Left ventricle myocardium superior (tissue), 1 donor: ENCODE measurements at regions not wholly inside any gene's neighbourhood (a gene's known extent, or its start where the extent isn't known, plus 50 kb on each side); places are given as distances from the start of the nearest gene placed in this dataset.
"Not testable (repeated sequence)": the region's sequence is repeated elsewhere in the genome, so short reads cannot be mapped to it uniquely, and the experiment has no call there.

ENCODE experiments used
- ATAC-seq: fragments of 200-7000 bp; cut with Tn5 transposase; one replicate; pipeline ENCODE4 v1.9.1; 2020; ENCODE audit warnings: mild to moderate bottlenecking, moderate library complexity
- DNase-seq: peaks from one replicate; pipeline ENCODE4 v3.0.0-alpha.2; 2020
- intact Hi-C: fragments of 100-400 bp; cut with micrococcal nuclease; formaldehyde crosslinking; loops from one replicate; pipeline ENCODE4 v1.11.0; 2022
- donor health status: DM: no; HTN: yes; CAD: no; lungs with severe emphysema.

DNA sequence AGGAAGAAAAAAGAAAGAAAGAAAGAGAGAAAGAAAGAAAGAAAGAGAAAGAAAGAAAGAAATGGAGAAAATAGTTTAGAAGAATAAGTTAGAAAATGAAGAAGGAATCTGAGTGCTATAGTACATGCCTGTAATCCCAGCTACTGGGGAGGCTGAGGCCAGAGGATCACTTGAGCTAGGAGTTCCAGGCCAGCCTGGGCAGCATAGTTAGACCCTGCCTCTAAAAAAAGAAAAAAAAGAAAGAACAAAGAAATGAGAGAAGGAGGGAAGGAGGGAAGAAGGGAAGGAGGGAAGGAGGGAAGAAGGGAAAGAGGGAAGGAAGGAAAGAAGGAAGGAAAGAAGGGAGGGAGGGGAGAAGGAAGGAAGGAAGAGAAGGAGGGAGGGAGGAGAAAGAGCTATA is 1339.8 kb downstream of the OLFM4 start:
- ATAC-seq (no peak), DNase-seq (no peak)
- intact Hi-C loops, result no loop called here

GRCh38 chr13:54373211-54373610 is 1344.6 kb downstream of the OLFM4 start:
- intact Hi-C loops, result no loop called here
- ATAC-seq (no peak), DNase-seq (no peak)

DNA sequence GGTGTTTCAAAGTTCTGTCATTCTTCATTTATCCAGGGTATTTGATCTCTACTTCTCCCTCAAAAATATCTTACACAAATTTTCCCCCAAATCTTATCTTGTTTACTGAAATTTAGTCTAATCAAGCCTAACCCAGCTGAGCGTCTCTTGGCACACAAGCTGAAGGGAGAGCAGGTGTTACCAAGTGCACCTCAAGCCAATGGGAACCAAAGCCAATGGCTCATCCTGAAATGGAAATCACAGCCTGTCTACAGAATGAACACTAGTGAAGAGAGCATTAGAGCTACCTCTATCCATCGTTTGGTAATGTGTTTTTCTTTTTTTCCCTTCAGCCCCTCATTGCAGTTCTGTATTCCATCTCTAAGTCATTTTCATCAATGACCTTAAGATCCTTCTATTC is 1350.8 kb downstream of the OLFM4 start:
- intact Hi-C loops, result no loop called here

DNA sequence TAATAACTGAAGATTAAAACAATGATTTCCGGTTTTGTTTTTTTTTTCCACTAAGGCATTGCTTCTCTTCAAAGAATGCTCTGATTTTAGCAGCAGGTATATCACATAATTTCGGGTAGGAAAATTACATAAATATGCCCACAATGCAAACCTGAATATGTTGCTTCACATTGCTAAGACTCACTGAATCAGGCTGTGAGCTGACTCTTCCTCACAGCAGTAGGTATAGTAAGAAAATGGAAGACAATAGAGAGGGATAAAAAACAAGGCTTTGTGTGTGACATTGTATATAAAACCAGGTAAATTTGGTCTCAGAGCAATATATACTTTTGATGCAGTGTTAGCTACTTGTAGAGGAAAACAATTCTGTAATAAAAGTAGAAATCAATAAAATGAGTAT is 1355.0 kb downstream of the OLFM4 start:
- intact Hi-C loops, result no loop called here
- ATAC-seq, result no peak

More for the DNA sequence above, 1350.8 kb downstream of the OLFM4 start:
- ATAC-seq (no peak), DNase-seq (no peak)

GRCh38 chr13:54387625-54388024 is 1359.0 kb downstream of the OLFM4 start:
- ATAC-seq (no peak), DNase-seq (no peak)
- intact Hi-C loops, result no loop called here

More for the DNA sequence above, 1355.0 kb downstream of the OLFM4 start:
- no peak for DNase-seq

DNA sequence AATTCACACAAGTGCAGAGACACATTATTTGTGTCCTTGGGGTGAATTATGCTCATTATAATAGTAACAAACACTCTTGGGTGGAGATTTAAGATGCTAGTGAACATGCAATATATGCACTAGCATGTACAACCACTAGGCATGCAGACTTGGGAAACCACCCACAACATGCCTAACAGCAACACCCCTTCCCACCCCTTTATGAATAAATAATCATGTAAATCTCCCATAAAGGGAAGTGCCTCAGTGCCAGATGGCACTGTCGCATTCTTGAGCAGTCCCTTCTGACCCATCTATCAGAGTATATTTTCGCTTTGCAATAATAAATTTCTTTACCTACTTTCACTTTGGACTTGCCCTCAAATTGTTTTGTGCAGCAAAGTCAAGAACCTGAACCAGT is 1362.2 kb downstream of the OLFM4 start:
- intact Hi-C loops, result no loop called here
- ATAC-seq (no peak), DNase-seq (no peak)

DNA sequence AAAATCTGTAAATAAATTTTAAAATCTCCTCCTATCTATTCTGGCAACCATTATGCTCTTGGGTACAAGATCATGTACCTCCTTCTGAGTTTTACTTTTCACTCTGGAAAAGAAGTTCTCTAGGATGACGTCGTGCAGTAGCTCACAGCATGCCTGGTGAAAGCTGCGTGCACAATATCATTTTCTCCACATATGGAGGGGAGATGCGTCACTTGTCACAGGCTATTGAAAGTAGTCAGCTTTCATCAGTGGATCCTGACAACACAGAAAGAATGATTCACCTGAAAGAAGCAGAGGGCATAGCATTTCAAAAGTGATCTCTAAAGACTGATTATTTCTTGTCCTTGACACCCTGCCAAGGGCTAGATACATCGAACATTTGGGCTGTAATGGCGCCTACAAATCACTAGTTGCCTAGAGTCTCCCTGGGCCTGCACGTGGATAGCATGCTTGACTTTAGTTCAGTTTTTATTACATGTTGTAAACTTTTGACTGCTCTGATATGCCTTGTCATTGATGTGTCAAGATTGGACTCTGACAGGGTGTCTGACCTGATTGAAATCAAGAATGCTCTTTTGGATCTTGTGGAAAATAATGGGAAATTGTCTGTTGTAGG is 1365.6 kb downstream of the OLFM4 start:
- intact Hi-C loops, result no loop called here
- no peak for DNase-seq
- no peak for ATAC-seq

DNA sequence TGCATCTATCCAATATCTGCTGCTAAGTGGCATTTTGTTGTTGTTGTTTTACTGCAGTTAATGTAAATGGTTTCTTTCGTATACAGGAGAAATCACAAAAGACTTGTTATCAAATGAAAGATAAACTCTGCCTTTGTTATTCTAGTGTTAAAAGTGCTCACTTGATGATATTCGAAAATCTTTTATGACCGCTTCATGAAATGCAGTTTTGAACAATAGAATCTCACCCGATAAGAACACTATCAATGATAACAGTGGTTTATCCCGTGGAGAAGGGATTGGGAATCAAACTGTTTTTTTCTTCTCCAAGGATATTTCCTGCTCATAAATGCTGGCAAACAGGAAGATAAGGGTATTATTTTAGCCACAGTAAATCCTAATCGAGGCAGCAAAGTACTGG is 1366.3 kb downstream of the OLFM4 start:
- intact Hi-C loops, result no loop called here
- ATAC-seq, result no peak
- DNase-seq, result no peak

DNA sequence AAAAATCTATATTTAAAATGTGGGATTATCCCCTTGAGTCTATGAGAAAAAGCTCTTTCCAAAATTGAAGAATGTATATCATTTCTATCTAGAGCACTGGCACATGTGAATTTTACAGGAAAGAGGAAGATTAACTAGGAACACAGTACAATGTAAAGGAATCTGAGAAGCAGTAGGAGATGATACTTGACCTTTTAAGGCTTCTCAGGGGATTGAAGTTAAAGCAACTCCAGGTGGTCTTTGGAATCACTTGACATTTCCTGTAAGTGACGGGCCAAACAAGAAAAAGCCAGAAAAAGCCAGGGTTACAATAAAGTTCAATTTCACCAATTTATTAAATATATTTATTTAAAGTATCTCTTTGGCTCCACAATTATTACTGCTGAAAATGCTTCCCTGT is 1373.9 kb downstream of the OLFM4 start:
- no peak for ATAC-seq
- no peak for DNase-seq
- intact Hi-C loops, result no loop called here

- DNase-seq (no peak), ATAC-seq (no peak)
- intact Hi-C loops, result no loop called here
Measured at GRCh38 chr13:54415753-54416366, 1387.2 kb downstream of the OLFM4 start.

- intact Hi-C loops, result not testable (repeated sequence)
Measured at GRCh38 chr13:54422946-54423345, 1394.3 kb downstream of the OLFM4 start.

DNA sequence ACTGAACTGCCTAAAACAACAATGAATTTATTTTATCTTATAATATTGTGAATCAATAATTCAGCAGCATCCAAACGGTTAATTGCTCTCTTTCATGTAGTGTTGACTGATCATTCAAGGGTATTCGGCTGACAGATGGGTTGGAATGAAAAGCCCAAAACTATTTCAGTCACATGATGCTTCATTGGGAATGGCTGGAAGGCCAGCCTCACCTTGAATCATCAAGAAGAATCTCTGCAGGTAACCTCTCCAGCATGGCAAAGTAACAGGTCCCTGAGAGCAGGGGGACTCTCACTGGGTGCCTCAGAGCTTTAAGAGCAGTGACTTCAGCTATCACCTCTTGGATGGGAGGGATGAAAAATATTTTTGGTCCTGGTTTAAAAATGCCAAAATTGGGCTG is 1395.7 kb downstream of the OLFM4 start:
- DNase-seq (no peak), ATAC-seq (no peak)
- intact Hi-C loops, result no loop called here

More at GRCh38 chr13:54422946-54423345, 1394.3 kb downstream of the OLFM4 start:
- not testable (repeated sequence) for ATAC-seq, DNase-seq

DNA sequence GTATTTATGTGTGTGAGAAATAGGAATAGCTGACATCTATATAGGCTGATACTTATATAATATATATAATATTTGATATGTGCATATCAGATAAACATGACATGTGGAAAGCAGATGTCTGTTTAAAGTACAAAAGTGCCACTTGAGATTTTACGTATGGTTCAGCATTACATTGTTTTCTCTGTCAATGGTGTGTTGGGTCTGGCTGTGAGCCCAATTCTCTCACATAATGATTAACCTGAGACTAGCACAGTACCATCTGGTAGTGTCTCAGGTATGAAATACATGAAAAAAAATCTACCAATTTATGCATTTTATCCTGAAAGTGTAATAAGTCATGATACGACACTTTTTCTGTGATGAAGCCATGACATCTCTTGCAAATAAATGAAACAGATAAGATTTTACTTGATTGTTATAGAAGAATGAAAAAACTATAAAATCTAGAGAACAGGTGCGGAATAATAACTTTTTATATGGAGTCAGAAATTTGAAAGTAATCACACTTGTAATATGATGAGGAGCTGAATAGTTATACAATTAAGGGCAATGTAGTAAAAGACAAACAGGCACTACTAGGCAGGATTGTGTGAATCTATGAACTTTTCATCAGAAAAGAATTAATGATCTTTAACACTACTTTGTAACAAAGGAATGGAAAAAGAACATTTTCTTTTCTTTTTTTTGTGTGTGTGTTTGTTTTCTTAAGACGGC is 1405.0 kb downstream of the OLFM4 start:
- ATAC-seq (no peak), DNase-seq (no peak)
- intact Hi-C loops, result no loop called here

- intact Hi-C loops, DNase-seq, ATAC-seq: not testable (repeated sequence)
Measured at GRCh38 chr13:54440853-54441400, 1412.3 kb downstream of the OLFM4 start.

- no peak for ATAC-seq
- intact Hi-C loops, result no loop called here
- DNase-seq, result no peak
Measured at GRCh38 chr13:54445453-54445852, 1416.8 kb downstream of the OLFM4 start.

DNA sequence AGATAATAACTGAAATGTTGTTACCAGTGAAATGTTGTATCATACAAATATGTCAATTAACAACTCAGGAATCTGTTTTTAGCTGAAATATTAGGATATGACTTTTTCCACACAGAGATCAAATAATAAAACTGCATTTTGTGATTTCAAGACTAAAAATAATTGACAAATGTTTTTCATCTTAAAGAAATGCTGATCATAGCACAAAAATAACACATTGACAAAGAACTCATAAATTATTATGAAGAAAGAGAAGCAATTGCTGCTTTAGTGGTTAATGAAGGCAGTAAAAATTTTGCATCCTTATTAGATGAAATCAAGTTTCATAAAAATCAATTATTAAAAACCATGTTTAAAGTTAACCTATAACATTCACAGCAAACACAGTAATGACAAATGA is 1417.3 kb downstream of the OLFM4 start:
- intact Hi-C loops, result no loop called here
- no peak for DNase-seq
- ATAC-seq, result no peak

GRCh38 chr13:54449922-54450321 is 1421.3 kb downstream of the OLFM4 start:
- DNase-seq, result no peak
- intact Hi-C loops, result no loop called here
- no peak for ATAC-seq

- intact Hi-C loops, result no loop called here
- DNase-seq (no peak), ATAC-seq (no peak)
Measured at GRCh38 chr13:54484166-54484565, 1455.6 kb downstream of the OLFM4 start.

GRCh38 chr13:54486421-54487166 is 1458.0 kb downstream of the OLFM4 start:
- intact Hi-C loops, result no loop called here
- DNase-seq, result no peak
- ATAC-seq, result no peak

DNA sequence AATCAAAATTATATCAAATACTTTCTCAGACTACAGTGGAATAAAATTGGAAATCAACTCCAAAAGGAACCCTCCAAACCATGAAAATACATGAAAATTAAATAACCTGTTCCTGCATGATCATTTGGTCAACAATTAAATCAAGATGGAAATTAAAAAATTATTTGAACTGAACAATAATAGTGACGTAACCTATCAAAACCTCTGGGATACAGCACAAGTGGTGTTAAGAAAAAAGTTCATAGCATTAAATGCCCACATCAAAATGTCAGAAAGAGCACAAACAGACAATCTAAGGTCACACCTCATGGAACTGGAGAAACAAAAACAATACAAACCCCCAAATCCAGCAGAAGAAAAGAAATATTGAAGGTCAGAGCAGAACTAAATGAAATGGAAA is 1460.7 kb downstream of the OLFM4 start:
- DNase-seq (no peak), ATAC-seq (no peak)
- intact Hi-C loops, result no loop called here
